ENCODE measurements at regions not wholly inside any gene's neighbourhood (a gene's known extent, or its start where the extent isn't known, plus 50 kb on each side); places are given as distances from the start of the nearest gene placed in this dataset.

GRCh38 chr14:65160091-65160490 is 57.8 kb upstream of the MAX start (continued):
- TF ChIP-seq, protein P1, sequence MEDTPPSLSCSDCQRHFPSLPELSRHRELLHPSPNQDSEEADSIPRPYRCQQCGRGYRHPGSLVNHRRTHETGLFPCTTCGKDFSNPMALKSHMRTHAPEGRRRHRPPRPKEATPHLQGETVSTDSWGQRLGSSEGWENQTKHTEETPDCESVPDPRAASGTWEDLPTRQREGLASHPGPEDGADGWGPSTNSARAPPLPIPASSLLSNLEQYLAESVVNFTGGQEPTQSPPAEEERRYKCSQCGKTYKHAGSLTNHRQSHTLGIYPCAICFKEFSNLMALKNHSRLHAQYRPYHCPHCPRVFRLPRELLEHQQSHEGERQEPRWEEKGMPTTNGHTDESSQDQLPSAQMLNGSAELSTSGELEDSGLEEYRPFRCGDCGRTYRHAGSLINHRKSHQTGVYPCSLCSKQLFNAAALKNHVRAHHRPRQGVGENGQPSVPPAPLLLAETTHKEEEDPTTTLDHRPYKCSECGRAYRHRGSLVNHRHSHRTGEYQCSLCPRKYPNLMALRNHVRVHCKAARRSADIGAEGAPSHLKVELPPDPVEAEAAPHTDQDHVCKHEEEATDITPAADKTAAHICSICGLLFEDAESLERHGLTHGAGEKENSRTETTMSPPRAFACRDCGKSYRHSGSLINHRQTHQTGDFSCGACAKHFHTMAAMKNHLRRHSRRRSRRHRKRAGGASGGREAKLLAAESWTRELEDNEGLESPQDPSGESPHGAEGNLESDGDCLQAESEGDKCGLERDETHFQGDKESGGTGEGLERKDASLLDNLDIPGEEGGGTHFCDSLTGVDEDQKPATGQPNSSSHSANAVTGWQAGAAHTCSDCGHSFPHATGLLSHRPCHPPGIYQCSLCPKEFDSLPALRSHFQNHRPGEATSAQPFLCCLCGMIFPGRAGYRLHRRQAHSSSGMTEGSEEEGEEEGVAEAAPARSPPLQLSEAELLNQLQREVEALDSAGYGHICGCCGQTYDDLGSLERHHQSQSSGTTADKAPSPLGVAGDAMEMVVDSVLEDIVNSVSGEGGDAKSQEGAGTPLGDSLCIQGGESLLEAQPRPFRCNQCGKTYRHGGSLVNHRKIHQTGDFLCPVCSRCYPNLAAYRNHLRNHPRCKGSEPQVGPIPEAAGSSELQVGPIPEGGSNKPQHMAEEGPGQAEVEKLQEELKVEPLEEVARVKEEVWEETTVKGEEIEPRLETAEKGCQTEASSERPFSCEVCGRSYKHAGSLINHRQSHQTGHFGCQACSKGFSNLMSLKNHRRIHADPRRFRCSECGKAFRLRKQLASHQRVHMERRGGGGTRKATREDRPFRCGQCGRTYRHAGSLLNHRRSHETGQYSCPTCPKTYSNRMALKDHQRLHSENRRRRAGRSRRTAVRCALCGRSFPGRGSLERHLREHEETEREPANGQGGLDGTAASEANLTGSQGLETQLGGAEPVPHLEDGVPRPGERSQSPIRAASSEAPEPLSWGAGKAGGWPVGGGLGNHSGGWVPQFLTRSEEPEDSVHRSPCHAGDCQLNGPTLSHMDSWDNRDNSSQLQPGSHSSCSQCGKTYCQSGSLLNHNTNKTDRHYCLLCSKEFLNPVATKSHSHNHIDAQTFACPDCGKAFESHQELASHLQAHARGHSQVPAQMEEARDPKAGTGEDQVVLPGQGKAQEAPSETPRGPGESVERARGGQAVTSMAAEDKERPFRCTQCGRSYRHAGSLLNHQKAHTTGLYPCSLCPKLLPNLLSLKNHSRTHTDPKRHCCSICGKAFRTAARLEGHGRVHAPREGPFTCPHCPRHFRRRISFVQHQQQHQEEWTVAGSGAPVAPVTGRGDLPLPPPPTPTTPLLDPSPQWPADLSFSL (CRISPR knock-in tag; IDR thresholded peaks at IDR 0.05): no peak
- TF ChIP-seq, protein P2, sequence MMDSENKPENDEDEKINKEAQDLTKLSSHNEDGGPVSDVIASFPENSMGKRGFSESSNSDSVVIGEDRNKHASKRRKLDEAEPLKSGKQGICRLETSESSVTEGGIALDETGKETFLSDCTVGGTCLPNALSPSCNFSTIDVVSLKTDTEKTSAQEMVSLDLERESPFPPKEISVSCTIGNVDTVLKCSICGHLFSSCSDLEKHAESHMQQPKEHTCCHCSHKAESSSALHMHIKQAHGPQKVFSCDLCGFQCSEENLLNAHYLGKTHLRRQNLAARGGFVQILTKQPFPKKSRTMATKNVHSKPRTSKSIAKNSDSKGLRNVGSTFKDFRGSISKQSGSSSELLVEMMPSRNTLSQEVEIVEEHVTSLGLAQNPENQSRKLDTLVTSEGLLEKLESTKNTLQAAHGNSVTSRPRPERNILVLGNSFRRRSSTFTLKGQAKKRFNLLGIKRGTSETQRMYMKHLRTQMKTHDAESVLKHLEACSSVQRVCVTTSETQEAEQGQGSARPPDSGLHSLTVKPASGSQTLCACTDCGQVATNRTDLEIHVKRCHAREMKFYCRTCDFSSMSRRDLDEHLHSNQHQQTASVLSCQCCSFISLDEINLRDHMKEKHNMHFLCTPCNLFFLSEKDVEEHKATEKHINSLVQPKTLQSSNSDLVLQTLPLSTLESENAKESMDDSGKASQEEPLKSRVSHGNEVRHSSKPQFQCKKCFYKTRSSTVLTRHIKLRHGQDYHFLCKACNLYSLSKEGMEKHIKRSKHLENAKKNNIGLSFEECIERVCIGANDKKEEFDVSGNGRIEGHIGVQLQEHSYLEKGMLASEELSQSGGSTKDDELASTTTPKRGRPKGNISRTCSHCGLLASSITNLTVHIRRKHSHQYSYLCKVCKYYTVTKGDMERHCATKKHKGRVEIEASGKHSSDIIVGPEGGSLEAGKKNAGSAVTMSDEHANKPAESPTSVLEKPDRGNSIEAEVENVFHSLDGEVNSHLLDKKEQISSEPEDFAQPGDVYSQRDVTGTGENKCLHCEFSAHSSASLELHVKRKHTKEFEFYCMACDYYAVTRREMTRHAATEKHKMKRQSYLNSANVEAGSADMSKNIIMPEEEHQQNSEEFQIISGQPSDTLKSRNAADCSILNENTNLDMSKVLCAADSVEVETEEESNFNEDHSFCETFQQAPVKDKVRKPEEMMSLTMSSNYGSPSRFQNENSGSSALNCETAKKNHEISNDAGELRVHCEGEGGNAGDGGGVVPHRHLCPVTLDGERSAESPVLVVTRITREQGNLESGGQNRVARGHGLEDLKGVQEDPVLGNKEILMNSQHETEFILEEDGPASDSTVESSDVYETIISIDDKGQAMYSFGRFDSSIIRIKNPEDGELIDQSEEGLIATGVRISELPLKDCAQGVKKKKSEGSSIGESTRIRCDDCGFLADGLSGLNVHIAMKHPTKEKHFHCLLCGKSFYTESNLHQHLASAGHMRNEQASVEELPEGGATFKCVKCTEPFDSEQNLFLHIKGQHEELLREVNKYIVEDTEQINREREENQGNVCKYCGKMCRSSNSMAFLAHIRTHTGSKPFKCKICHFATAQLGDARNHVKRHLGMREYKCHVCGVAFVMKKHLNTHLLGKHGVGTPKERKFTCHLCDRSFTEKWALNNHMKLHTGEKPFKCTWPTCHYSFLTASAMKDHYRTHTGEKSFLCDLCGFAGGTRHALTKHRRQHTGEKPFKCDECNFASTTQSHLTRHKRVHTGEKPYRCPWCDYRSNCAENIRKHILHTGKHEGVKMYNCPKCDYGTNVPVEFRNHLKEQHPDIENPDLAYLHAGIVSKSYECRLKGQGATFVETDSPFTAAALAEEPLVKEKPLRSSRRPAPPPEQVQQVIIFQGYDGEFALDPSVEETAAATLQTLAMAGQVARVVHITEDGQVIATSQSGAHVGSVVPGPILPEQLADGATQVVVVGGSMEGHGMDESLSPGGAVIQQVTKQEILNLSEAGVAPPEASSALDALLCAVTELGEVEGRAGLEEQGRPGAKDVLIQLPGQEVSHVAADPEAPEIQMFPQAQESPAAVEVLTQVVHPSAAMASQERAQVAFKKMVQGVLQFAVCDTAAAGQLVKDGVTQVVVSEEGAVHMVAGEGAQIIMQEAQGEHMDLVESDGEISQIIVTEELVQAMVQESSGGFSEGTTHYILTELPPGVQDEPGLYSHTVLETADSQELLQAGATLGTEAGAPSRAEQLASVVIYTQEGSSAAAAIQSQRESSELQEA (CRISPR knock-in tag; IDR thresholded peaks at IDR 0.05; ENCODE audit: not compliant biosample characterization): no peak
